ENCODE measurements at regions not wholly inside any gene's neighbourhood (a gene's known extent, or its start where the extent isn't known, plus 50 kb on each side); places are given as distances from the start of the nearest gene placed in this dataset.

- TF ChIP-seq CTCF (conservative IDR thresholded peaks at IDR 0.05 in 1 of 2, IDR thresholded peaks at IDR 0.05 in 1 of 2; ENCODE audit: low read depth in 1 of 2, low read length in 2 of 2) (no peak), EZH2 (IDR thresholded peaks at IDR 0.05; ENCODE audit: low read length, missing control alignments) (no peak)
These were observed 56.5 kb upstream of the COL3A1 start for GRCh38 chr2:188917632-188918031.
